Gastroesophageal sphincter (tissue), 3 donors: ENCODE measurements at regions not wholly inside any gene's neighbourhood (a gene's known extent, or its start where the extent isn't known, plus 50 kb on each side); places are given as distances from the start of the nearest gene placed in this dataset.

Source experiments
- CTCF ChIP-seq, 4 experiments: fragments of 200-600 bp in 2 of 4; fragments of 450-650 bp in 2 of 4; sonication (generic) in 1 of 4; IDR thresholded peaks; one replicate each; pipeline ENCODE4 v1.5.1; 2017 to 2019; ENCODE audit warnings: antibody characterized with exemption in 4 of 4, mild to moderate bottlenecking in 2 of 4, moderate library complexity in 2 of 4
- EP300 ChIP-seq: sonication (generic); formaldehyde crosslinking; IDR thresholded peaks from one replicate; pipeline ENCODE4 v1.6.1; 2017; ENCODE audit warnings: antibody characterized with exemption, mild to moderate bottlenecking
- POLR2A ChIP-seq, 2 donors: fragments of 450-650 bp; IDR thresholded peaks; one replicate each; pipeline ENCODE4 v1.6.1; 2017; ENCODE audit warnings: antibody characterized with exemption in 2 of 2, mild to moderate bottlenecking in 2 of 2, moderate library complexity in 1 of 2
- POLR2AphosphoS5 ChIP-seq: sonication (generic); formaldehyde crosslinking; IDR thresholded peaks from one replicate; pipeline ENCODE4 v1.6.1; 2017; ENCODE audit warnings: antibody characterized with exemption

- TF ChIP-seq CTCF (IDR thresholded peaks at IDR 0.05) (no peak), POLR2AphosphoS5 (no peak), POLR2A (IDR thresholded peaks at IDR 0.05) (no peak), EP300 (no peak)
Measured at GRCh38 chr16:77137045-77137444, 53.9 kb upstream of the MON1B start.
